Psoas muscle (tissue), 7 donors: ENCODE measurements at regions not wholly inside any gene's neighbourhood (a gene's known extent, or its start where the extent isn't known, plus 50 kb on each side); places are given as distances from the start of the nearest gene placed in this dataset.
"Not testable (repeated sequence)": the region's sequence is repeated elsewhere in the genome, so short reads cannot be mapped to it uniquely, and the experiment has no call there.

Source experiments
- ATAC-seq, 4 donors: fragments of 200-7000 bp; cut with Tn5 transposase; one replicate each; pipeline ENCODE4 v1.9.1; 2020; ENCODE audit warnings: moderate library complexity in 3 of 4, mild to moderate bottlenecking in 2 of 4
- DNase-seq, 2 donors: peaks; one replicate each; pipeline ENCODE4 v3.0.0-alpha.2; 2020
- H3K27ac ChIP-seq: fragments of 200-600 bp; one replicate; pipeline ENCODE4 v1.8.0; 2022
- H3K27me3 ChIP-seq, 3 donors: fragments of 200-600 bp in 1 of 3; one replicate each; pipeline versions ENCODE4 v1.6.1 to v1.8.0; 2013 to 2022; ENCODE audit warnings: low read length in 2 of 3, mild to moderate bottlenecking in 2 of 3, moderate library complexity in 1 of 3; ENCODE audit not compliant: insufficient read depth in 3 of 3
- H3K36me3 ChIP-seq, 2 donors: fragments of 200-600 bp in 1 of 2; one replicate each; pipeline versions ENCODE4 v1.6.1 to v1.8.0; 2013 to 2022; ENCODE audit warnings: low read depth in 1 of 2, mild to moderate bottlenecking in 1 of 2, moderate library complexity in 1 of 2; ENCODE audit not compliant: insufficient read depth in 1 of 2
- H3K4me1 ChIP-seq: fragments of 200-600 bp; one replicate; pipeline ENCODE4 v1.8.0; 2022
- H3K4me3 ChIP-seq: fragments of 200-600 bp; one replicate; pipeline ENCODE4 v1.8.0; 2022; ENCODE audit warnings: mild to moderate bottlenecking
- H3K9me3 ChIP-seq: fragments of 200-600 bp; one replicate; pipeline ENCODE4 v1.8.0; 2022
- WGBS, 3 donors: extraction: QIAGEN DNeasy Blood & Tissue Kit; methylation state at CpG; one replicate each; pipeline versions ENCODE4 v1.1.6 to v1.1.7; 2013; 5-methylcytosine and 5-hydroxymethylcytosine counted together
- intact Hi-C, 2 donors: fragments of 100-400 bp; cut with DNase I; formaldehyde crosslinking; loops; one replicate each; pipeline versions ENCODE4 v1.11.0 to v1.14.2; 2022
- TF ChIP-seq, protein P1 (sequence below): fragments of 200-600 bp; IDR thresholded peaks from one replicate; pipeline ENCODE4 v1.8.0; 2022; ENCODE audit warnings: antibody characterized with exemption
- donor health status: healthy with polysubstance abuse.
- donor health status: DM: no; HTN: no; CAD: no; lungs with moderate emphysema.
- donor health status: Bipolar disorder and iron deficiency.
- donor health status: healthy.
- donor health status: DM: yes; HTN: yes; CAD: no.
- donor health status: DM: no; HTN: no; CAD: no.
- donor health status: DM: yes; HTN: yes; CAD: no.

GRCh38 chr7:81487516-81487915 is 282.3 kb downstream of the HGF start:
- 78 to 83% (median 79%) methylated on average over 6 of the region's 6 CpGs for WGBS, 3 donors
- Histone ChIP-seq H3K27ac (no peak overlapping the region), H3K27me3 (no peaks in the 10 kb centered on the region), H3K4me3 (no peak overlapping the region), H3K36me3 (no peaks in the 10 kb centered on the region), H3K4me1 (no peaks in the 10 kb centered on the region), H3K9me3 (no peaks in the 10 kb centered on the region)
- TF ChIP-seq, protein P1, sequence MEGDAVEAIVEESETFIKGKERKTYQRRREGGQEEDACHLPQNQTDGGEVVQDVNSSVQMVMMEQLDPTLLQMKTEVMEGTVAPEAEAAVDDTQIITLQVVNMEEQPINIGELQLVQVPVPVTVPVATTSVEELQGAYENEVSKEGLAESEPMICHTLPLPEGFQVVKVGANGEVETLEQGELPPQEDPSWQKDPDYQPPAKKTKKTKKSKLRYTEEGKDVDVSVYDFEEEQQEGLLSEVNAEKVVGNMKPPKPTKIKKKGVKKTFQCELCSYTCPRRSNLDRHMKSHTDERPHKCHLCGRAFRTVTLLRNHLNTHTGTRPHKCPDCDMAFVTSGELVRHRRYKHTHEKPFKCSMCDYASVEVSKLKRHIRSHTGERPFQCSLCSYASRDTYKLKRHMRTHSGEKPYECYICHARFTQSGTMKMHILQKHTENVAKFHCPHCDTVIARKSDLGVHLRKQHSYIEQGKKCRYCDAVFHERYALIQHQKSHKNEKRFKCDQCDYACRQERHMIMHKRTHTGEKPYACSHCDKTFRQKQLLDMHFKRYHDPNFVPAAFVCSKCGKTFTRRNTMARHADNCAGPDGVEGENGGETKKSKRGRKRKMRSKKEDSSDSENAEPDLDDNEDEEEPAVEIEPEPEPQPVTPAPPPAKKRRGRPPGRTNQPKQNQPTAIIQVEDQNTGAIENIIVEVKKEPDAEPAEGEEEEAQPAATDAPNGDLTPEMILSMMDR, result no peak
- intact Hi-C loops, result loop anchor here (10.0 kb wide), 2 partner anchors 1117 to 1237 kb away; no protein-coding TSS in a partner anchor
- DNase-seq, result no peak
- ATAC-seq, result no peak

DNA sequence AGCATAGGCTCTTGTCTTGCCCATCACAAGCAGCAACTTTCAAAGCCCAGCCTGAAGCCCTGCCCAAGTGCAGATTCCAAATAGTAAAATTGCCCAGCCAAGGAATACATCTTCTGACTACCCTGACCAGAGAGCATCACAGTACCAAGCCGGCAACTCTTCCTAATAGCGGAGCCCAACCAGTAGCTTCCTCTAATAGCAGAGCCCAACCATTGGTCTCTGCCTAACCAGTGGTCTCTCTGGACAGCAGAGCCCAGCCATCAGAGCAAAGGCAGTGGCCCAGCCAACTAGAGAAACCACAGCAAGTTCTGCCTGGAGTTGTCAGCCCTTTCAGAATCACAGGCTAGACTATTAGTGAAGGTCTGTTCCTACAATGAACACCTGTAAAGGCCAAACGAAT is 285.6 kb downstream of the HGF start:
- no peaks in the 10 kb centered on the region for H3K4me1 ChIP-seq
- ATAC-seq, result peak; percentile 63 to 71 (median 67)
- 28 to 37% (median 29%) methylated on average over 3 of the region's 3 CpGs for WGBS, 3 donors
- H3K4me3 ChIP-seq, result no peak overlapping the region
- H3K36me3 ChIP-seq, result no peaks in the 10 kb centered on the region
- intact Hi-C loops, result loop anchor here (10.0 kb wide), 2 partner anchors 1121 to 1241 kb away; no protein-coding TSS in a partner anchor
- peak; percentile 34 to 56 for DNase-seq
- no peaks in the 10 kb centered on the region for H3K9me3 ChIP-seq
- H3K27me3 ChIP-seq, result no peaks in the 10 kb centered on the region
- TF ChIP-seq, protein P1, result no peak
- H3K27ac ChIP-seq, result no peak overlapping the region

DNA sequence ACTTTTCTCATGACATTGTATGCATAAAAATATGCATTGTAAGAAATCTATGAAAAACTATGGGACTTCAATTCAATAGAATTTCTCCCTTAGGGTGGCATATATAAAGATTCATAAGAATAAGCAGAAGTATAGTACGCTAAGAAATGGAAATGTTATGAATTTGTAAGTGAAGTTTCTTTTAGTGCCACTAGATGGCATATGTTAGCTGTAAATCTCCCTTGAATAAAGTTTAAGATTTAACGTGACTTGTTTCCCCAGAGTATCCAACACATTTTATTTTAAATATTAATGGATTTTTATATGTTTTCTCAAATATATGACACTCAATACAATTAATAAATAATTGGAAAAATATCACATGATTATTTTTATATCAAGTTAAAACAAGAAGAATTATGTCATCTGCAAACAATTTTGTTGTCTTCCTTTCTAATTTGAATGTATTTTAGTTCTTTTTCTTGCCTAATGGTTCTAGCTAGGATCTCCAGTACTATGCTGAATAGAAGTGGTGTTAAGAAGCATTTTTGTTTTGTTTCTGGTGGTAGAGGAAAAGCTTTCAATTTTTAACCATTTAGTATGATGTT is 287.2 kb downstream of the HGF start:
- Histone ChIP-seq H3K27ac (no peak overlapping the region), H3K36me3 (no peaks in the 10 kb centered on the region), H3K27me3 (no peaks in the 10 kb centered on the region), H3K4me1 (no peaks in the 10 kb centered on the region), H3K4me3 (no peak overlapping the region), H3K9me3 (no peaks in the 10 kb centered on the region)
- DNase-seq, result no peak
- intact Hi-C loops, result loop anchor here (10.0 kb wide), 2 partner anchors 1122 to 1242 kb away; no protein-coding TSS in a partner anchor
- 3 to 4% (median 4%) methylated on average over 2 of the region's 2 CpGs for WGBS, 3 donors
- peak in 2 of 4 donors; percentile 49 to 70 for ATAC-seq
- TF ChIP-seq, protein P1, result peak; percentile 76

DNA sequence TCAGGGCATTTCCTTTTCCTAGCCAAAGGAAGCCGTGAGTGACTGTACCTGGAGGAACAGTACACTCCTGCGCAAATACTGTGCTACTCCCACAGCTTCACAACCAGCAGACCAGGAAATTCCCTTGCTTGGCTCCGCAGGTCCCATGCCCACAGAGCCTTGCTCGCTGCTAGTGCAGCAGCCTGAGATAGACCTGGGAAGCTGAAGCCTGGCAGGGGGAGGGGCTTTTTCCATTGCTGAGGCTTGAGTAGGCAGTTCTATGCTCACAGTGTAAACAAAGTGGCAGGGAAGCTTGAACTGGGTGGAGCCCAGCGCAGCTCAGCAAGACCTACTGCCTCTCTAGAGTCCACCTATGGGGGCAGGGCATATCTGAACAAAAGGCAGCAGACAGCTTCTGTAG is 291.2 kb downstream of the HGF start:
- Histone ChIP-seq H3K9me3 (no peaks in the 10 kb centered on the region), H3K36me3 (no peaks in the 10 kb centered on the region), H3K27me3 (no peaks in the 10 kb centered on the region), H3K27ac (no peak overlapping the region), H3K4me3 (no peak overlapping the region), H3K4me1 (no peaks in the 10 kb centered on the region)
- WGBS, 3 donors, result 77 to 82% (median 79%) methylated on average over 5 of the region's 5 CpGs
- intact Hi-C loops, result loop anchor here in 1 of 2 donors (10.0 kb wide), 2 partner anchors 934 to 1054 kb away; no protein-coding TSS in a partner anchor
- DNase-seq (no peak), ATAC-seq (no peak)
- TF ChIP-seq, protein P1, result no peak

DNA sequence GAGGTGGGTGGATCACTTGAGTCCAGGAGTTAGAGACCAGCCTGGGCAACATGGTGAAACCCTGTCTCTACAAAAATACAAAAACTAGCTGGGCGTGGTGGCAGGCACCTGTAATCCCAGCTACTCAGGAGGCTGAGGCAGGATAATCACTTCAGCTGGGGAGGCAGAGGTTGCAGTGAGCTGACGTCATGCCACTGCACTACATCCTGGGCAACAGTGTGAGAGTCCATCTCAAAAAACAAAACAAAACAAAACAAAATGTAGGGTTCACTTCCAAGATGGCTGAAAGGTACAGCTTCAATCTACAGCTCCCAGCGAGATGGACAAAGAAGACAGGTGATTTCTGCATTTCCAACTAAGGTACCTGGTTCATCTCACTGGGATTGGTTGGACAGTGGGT is 291.6 kb downstream of the HGF start:
- not testable (repeated sequence) for H3K4me1 ChIP-seq, ATAC-seq, H3K4me3 ChIP-seq, H3K27ac ChIP-seq, H3K9me3 ChIP-seq, H3K27me3 ChIP-seq, H3K36me3 ChIP-seq, DNase-seq
- intact Hi-C loops, result loop anchor here in 1 of 2 donors (10.0 kb wide), 2 partner anchors 933 to 1053 kb away; no protein-coding TSS in a partner anchor
- 60 to 78% (median 60%) methylated on average over 3 of the region's 3 CpGs for WGBS, 3 donors
